GM12878 (cell line): ENCODE measurements at regions not wholly inside any gene's neighbourhood (a gene's known extent, or its start where the extent isn't known, plus 50 kb on each side); places are given as distances from the start of the nearest gene placed in this dataset.

Experiments
- CREB1 ChIP-seq: IDR thresholded peaks from 2 replicates; pipeline ENCODE4 v1.6.1; 2012; ENCODE audit warnings: low read depth, mild to moderate bottlenecking, inconsistent platforms
- IKZF2 ChIP-seq, 2 experiments: fragments of 450-650 bp; IDR thresholded peaks; 2 replicates each; pipeline ENCODE4 v1.6.1; 2017; ENCODE audit warnings: mild to moderate bottlenecking in 2 of 2, moderate library complexity in 2 of 2
- NR2F1 ChIP-seq: fragments of 450-650 bp; conservative IDR thresholded peaks from 2 replicates; pipeline ENCODE4 v1.6.1; 2017; ENCODE audit warnings: mild to moderate bottlenecking
- POLR2A ChIP-seq: IDR thresholded peaks from 2 replicates; pipeline ENCODE4 v1.6.1; 2011; ENCODE audit warnings: low read depth, mild to moderate bottlenecking, low read length
- RB1 ChIP-seq: fragments of 450-650 bp; formaldehyde crosslinking; IDR thresholded peaks from 2 replicates; pipeline ENCODE4 v1.6.1; 2017; ENCODE audit warnings: mild to moderate bottlenecking, borderline replicate concordance
- TAF1 ChIP-seq: IDR thresholded peaks from 2 replicates; pipeline ENCODE4 v1.6.1; 2011; ENCODE audit warnings: mild to moderate bottlenecking, low read depth, low read length, borderline replicate concordance
- TARDBP ChIP-seq: IDR thresholded peaks from 2 replicates; pipeline ENCODE4 v1.6.1; 2016; ENCODE audit warnings: borderline replicate concordance
- TCF7 ChIP-seq: IDR thresholded peaks from 2 replicates; pipeline ENCODE4 v1.6.1; 2014; ENCODE audit warnings: antibody characterized with exemption, borderline replicate concordance
- YY1 ChIP-seq: IDR thresholded peaks from 2 replicates; pipeline ENCODE4 v1.6.1; 2011; ENCODE audit warnings: low read depth, mild to moderate bottlenecking, low read length
- ZNF274 ChIP-seq: IDR thresholded peaks from one replicate; pipeline ENCODE4 v1.8.0; 2011; ENCODE audit not compliant: insufficient read length, insufficient read depth
- TF ChIP-seq, protein P1 (sequence below): fragments of 450-650 bp; IDR thresholded peaks from 2 replicates; pipeline ENCODE4 v1.6.1; 2016; ENCODE audit warnings: mild to moderate bottlenecking, moderate library complexity, borderline replicate concordance
- TF ChIP-seq, protein P2 (sequence below): fragments of 150-350 bp; IDR thresholded peaks from 2 replicates; pipeline ENCODE4 v1.6.1; 2014; ENCODE audit warnings: mild to moderate bottlenecking, low read depth, low read length

DNA sequence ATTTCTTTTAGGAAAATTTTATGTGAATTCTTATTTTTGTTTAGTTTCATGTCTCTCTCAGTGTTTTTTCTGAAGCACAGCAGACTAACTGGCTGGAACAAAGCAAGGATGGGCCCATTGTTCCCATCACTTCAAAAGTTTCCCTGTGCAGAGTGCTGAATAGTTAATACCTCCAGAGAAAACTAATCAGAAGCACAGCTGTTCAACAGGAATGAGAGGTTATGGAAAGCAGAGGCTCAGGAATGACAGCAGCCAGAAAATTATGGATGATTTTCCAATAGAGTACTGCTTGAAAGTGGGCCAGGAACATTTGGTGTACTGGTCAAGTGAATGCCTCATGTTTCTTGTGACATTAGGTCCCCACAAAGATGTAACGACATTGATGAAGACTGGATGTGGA is 173.0 kb upstream of the TARS1 start (continued):
- no peak for TF ChIP-seq TCF7
- TF ChIP-seq POLR2A = no peak
- TF ChIP-seq NR2F1 = no peak
- TF ChIP-seq RB1 = no peak
- no peak for TF ChIP-seq CREB1
- TF ChIP-seq, protein P1, sequence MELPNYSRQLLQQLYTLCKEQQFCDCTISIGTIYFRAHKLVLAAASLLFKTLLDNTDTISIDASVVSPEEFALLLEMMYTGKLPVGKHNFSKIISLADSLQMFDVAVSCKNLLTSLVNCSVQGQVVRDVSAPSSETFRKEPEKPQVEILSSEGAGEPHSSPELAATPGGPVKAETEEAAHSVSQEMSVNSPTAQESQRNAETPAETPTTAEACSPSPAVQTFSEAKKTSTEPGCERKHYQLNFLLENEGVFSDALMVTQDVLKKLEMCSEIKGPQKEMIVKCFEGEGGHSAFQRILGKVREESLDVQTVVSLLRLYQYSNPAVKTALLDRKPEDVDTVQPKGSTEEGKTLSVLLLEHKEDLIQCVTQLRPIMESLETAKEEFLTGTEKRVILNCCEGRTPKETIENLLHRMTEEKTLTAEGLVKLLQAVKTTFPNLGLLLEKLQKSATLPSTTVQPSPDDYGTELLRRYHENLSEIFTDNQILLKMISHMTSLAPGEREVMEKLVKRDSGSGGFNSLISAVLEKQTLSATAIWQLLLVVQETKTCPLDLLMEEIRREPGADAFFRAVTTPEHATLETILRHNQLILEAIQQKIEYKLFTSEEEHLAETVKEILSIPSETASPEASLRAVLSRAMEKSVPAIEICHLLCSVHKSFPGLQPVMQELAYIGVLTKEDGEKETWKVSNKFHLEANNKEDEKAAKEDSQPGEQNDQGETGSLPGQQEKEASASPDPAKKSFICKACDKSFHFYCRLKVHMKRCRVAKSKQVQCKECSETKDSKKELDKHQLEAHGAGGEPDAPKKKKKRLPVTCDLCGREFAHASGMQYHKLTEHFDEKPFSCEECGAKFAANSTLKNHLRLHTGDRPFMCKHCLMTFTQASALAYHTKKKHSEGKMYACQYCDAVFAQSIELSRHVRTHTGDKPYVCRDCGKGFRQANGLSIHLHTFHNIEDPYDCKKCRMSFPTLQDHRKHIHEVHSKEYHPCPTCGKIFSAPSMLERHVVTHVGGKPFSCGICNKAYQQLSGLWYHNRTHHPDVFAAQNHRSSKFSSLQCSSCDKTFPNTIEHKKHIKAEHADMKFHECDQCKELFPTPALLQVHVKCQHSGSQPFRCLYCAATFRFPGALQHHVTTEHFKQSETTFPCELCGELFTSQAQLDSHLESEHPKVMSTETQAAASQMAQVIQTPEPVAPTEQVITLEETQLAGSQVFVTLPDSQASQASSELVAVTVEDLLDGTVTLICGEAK = no peak
- no peak for TF ChIP-seq ZNF274
- TF ChIP-seq IKZF2 (IDR thresholded peaks at IDR 0.05) = no peak
- no peak for TF ChIP-seq TAF1
- no peak for TF ChIP-seq TARDBP
- no peak for TF ChIP-seq YY1
- TF ChIP-seq, protein P2, sequence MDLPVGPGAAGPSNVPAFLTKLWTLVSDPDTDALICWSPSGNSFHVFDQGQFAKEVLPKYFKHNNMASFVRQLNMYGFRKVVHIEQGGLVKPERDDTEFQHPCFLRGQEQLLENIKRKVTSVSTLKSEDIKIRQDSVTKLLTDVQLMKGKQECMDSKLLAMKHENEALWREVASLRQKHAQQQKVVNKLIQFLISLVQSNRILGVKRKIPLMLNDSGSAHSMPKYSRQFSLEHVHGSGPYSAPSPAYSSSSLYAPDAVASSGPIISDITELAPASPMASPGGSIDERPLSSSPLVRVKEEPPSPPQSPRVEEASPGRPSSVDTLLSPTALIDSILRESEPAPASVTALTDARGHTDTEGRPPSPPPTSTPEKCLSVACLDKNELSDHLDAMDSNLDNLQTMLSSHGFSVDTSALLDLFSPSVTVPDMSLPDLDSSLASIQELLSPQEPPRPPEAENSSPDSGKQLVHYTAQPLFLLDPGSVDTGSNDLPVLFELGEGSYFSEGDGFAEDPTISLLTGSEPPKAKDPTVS = no peak
